H1 (cell line): ENCODE measurements at regions not wholly inside any gene's neighbourhood (a gene's known extent, or its start where the extent isn't known, plus 50 kb on each side); places are given as distances from the start of the nearest gene placed in this dataset.

ENCODE experiments used
- BACH1 ChIP-seq: IDR thresholded peaks from 2 replicates; pipeline ENCODE4 v1.6.1; 2012; ENCODE audit warnings: low read length, improper control_type of control experiment
- FOSL1 ChIP-seq: IDR thresholded peaks from 2 replicates; pipeline ENCODE4 v1.6.1; 2011; ENCODE audit warnings: mild to moderate bottlenecking, low read depth, low read length, moderate library complexity; ENCODE audit not compliant: insufficient read depth
- POU5F1 ChIP-seq: IDR thresholded peaks from 2 replicates; pipeline ENCODE4 v1.6.1; 2011; ENCODE audit warnings: low read depth, mild to moderate bottlenecking, low read length, moderate library complexity
- TCF12 ChIP-seq: IDR thresholded peaks from 2 replicates; pipeline ENCODE4 v1.6.1; 2011; ENCODE audit warnings: low read depth, mild to moderate bottlenecking, low read length
- TF ChIP-seq, protein P1 (sequence below): fragments of 300-600 bp; sonication (generic); IDR thresholded peaks from 2 replicates; pipeline ENCODE4 v1.7.1; 2012; ENCODE audit warnings: low read length, moderate library complexity, mild to moderate bottlenecking, inconsistent platforms; ENCODE audit not compliant: insufficient replicate concordance

DNA sequence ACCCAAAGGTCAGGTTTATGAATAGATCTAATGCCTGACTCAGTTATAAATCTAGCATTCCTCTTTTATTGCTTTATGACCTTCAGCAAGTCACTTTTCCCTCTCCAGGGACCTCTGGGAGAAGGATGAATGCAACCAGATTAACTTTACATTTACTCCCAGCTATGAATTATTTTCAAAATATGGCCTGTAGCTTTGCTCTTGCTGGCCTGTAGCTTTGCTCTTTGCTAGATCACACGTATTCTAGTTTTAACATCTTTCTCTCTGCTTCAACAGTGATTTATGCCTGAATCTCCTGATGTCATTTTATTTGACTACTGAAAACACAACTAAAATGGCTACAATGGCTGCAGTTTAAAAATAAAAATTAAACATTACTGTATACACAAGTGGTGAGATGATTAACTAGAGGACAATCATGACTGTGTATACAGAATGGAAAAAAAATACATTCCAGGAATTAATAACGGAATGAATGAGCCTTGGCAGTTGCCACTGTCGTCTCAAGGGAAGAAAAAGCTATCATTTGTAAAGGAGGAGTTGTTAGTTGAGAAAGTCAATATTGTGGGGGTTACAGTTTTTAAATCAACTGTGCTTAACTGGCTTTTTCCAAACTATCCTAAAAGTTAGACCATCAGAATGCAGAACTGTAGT lies 434.5 kb upstream of the GOT2 start (continued):
- TF ChIP-seq, protein P1, sequence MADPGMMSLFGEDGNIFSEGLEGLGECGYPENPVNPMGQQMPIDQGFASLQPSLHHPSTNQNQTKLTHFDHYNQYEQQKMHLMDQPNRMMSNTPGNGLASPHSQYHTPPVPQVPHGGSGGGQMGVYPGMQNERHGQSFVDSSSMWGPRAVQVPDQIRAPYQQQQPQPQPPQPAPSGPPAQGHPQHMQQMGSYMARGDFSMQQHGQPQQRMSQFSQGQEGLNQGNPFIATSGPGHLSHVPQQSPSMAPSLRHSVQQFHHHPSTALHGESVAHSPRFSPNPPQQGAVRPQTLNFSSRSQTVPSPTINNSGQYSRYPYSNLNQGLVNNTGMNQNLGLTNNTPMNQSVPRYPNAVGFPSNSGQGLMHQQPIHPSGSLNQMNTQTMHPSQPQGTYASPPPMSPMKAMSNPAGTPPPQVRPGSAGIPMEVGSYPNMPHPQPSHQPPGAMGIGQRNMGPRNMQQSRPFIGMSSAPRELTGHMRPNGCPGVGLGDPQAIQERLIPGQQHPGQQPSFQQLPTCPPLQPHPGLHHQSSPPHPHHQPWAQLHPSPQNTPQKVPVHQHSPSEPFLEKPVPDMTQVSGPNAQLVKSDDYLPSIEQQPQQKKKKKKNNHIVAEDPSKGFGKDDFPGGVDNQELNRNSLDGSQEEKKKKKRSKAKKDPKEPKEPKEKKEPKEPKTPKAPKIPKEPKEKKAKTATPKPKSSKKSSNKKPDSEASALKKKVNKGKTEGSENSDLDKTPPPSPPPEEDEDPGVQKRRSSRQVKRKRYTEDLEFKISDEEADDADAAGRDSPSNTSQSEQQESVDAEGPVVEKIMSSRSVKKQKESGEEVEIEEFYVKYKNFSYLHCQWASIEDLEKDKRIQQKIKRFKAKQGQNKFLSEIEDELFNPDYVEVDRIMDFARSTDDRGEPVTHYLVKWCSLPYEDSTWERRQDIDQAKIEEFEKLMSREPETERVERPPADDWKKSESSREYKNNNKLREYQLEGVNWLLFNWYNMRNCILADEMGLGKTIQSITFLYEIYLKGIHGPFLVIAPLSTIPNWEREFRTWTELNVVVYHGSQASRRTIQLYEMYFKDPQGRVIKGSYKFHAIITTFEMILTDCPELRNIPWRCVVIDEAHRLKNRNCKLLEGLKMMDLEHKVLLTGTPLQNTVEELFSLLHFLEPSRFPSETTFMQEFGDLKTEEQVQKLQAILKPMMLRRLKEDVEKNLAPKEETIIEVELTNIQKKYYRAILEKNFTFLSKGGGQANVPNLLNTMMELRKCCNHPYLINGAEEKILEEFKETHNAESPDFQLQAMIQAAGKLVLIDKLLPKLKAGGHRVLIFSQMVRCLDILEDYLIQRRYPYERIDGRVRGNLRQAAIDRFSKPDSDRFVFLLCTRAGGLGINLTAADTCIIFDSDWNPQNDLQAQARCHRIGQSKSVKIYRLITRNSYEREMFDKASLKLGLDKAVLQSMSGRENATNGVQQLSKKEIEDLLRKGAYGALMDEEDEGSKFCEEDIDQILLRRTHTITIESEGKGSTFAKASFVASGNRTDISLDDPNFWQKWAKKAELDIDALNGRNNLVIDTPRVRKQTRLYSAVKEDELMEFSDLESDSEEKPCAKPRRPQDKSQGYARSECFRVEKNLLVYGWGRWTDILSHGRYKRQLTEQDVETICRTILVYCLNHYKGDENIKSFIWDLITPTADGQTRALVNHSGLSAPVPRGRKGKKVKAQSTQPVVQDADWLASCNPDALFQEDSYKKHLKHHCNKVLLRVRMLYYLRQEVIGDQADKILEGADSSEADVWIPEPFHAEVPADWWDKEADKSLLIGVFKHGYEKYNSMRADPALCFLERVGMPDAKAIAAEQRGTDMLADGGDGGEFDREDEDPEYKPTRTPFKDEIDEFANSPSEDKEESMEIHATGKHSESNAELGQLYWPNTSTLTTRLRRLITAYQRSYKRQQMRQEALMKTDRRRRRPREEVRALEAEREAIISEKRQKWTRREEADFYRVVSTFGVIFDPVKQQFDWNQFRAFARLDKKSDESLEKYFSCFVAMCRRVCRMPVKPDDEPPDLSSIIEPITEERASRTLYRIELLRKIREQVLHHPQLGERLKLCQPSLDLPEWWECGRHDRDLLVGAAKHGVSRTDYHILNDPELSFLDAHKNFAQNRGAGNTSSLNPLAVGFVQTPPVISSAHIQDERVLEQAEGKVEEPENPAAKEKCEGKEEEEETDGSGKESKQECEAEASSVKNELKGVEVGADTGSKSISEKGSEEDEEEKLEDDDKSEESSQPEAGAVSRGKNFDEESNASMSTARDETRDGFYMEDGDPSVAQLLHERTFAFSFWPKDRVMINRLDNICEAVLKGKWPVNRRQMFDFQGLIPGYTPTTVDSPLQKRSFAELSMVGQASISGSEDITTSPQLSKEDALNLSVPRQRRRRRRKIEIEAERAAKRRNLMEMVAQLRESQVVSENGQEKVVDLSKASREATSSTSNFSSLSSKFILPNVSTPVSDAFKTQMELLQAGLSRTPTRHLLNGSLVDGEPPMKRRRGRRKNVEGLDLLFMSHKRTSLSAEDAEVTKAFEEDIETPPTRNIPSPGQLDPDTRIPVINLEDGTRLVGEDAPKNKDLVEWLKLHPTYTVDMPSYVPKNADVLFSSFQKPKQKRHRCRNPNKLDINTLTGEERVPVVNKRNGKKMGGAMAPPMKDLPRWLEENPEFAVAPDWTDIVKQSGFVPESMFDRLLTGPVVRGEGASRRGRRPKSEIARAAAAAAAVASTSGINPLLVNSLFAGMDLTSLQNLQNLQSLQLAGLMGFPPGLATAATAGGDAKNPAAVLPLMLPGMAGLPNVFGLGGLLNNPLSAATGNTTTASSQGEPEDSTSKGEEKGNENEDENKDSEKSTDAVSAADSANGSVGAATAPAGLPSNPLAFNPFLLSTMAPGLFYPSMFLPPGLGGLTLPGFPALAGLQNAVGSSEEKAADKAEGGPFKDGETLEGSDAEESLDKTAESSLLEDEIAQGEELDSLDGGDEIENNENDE, result no peak
- TF ChIP-seq TCF12 (no peak), BACH1 (no peak), POU5F1 (no peak), FOSL1 (no peak)
